HL-60 (cell line): ENCODE measurements at regions not wholly inside any gene's neighbourhood (a gene's known extent, or its start where the extent isn't known, plus 50 kb on each side); places are given as distances from the start of the nearest gene placed in this dataset.

Source experiments
- CTCF ChIP-seq: IDR thresholded peaks from one replicate; pipeline ENCODE4 v1.5.1; 2011; ENCODE audit warnings: low read length, control low read depth, inconsistent platforms; ENCODE audit not compliant: insufficient read depth
- POLR2AphosphoS5 ChIP-seq: IDR thresholded peaks from 2 replicates; pipeline ENCODE4 v1.6.1; 2012; ENCODE audit warnings: low read depth

- no peak for TF ChIP-seq CTCF
- no peak for TF ChIP-seq POLR2AphosphoS5
These were observed 274.7 kb upstream of the MTPN start for GRCh38 chr7:136251826-136252225.
